NT2/D1 (cell line): ENCODE measurements at regions not wholly inside any gene's neighbourhood (a gene's known extent, or its start where the extent isn't known, plus 50 kb on each side); places are given as distances from the start of the nearest gene placed in this dataset.

ENCODE experiments used
- SUZ12 ChIP-seq: IDR thresholded peaks from 2 replicates; pipeline ENCODE4 v1.6.1; 2011; ENCODE audit not compliant: insufficient read length, insufficient read depth; ENCODE audit errors: extremely low read depth
- YY1 ChIP-seq: IDR thresholded peaks from 2 replicates; pipeline ENCODE4 v1.6.1; 2011; ENCODE audit not compliant: insufficient read length, insufficient read depth
- ZNF274 ChIP-seq: IDR thresholded peaks from 2 replicates; pipeline ENCODE4 v1.6.1; 2011; ENCODE audit warnings: mild to moderate bottlenecking, low read depth, low read length

GRCh38 chr13:50348371-50348770, 333.1 kb downstream of the KCNRG start:
- TF ChIP-seq YY1, result no peak
- no peak for TF ChIP-seq ZNF274
- TF ChIP-seq SUZ12, result no peak
